ENCODE measurements at regions not wholly inside any gene's neighbourhood (a gene's known extent, or its start where the extent isn't known, plus 50 kb on each side); places are given as distances from the start of the nearest gene placed in this dataset.

DNA sequence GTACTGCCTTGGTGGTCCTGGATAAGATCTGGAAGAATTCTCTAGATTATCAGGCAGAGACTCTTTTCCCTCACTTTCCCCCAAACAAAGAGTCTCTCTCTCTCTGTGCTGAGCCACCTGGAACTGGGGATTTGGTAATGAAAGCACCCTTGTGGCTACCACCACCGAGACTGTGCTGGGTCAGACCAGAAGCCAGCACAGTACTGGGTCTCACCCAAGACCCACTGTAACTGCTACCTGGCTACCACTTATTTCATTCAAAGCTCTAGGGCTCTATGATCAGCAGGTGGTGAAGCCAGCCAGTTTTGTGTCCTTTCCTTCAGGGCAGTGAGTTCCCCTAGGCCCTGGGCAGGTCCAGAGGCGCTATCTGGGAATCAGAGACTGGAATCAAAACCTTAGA is 269.6 kb upstream of the CWC22 start:
- TF ChIP-seq, protein P1, sequence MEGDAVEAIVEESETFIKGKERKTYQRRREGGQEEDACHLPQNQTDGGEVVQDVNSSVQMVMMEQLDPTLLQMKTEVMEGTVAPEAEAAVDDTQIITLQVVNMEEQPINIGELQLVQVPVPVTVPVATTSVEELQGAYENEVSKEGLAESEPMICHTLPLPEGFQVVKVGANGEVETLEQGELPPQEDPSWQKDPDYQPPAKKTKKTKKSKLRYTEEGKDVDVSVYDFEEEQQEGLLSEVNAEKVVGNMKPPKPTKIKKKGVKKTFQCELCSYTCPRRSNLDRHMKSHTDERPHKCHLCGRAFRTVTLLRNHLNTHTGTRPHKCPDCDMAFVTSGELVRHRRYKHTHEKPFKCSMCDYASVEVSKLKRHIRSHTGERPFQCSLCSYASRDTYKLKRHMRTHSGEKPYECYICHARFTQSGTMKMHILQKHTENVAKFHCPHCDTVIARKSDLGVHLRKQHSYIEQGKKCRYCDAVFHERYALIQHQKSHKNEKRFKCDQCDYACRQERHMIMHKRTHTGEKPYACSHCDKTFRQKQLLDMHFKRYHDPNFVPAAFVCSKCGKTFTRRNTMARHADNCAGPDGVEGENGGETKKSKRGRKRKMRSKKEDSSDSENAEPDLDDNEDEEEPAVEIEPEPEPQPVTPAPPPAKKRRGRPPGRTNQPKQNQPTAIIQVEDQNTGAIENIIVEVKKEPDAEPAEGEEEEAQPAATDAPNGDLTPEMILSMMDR (IDR thresholded peaks at IDR 0.05), result no peak
- TF ChIP-seq ZFX (IDR thresholded peaks at IDR 0.05; ENCODE audit: borderline replicate concordance), result no peak

All from 22Rv1 (cell line).